ENCODE measurements at regions not wholly inside any gene's neighbourhood (a gene's known extent, or its start where the extent isn't known, plus 50 kb on each side); places are given as distances from the start of the nearest gene placed in this dataset.

DNA sequence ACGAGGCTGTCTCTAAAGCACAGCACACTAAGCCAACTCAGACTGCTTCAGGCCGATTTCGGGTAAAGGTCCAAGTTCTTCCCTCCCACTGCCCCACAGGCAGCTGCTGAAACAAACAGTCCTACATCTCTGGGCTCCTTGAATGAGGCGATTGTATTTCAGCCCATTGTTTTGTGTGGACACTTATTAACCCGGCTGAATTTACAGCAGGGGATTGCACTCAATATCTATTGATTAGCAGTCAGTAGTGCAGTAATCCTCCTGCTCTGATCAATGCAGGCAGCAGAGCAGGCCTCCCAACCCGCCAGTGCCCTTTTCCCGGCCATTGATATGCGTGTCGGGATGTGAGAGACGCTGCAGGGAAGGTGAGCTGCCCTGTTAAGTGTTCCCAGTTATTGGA is 330.1 kb downstream of the CMPK2 start:
- Histone ChIP-seq H3K9ac (ENCODE audit: insufficient read depth, low read depth, low read length) (no peak overlapping the region), H4K20me1 (ENCODE audit: insufficient read depth, low read length) (no peaks in the 10 kb centered on the region; the same call in 1 of the 2 replicates), H3K4me3 (replicated peaks in 1 of 3; ENCODE audit: insufficient read depth in 1 of 3, low read depth in 2 of 3, low read length in 3 of 3) (no peak overlapping the region), H3K79me2 (ENCODE audit: insufficient read depth, low read length) (no peaks in the 10 kb centered on the region), H3K9me3 (ENCODE audit: low read length) (no peaks in the 10 kb centered on the region), H3K4me2 (ENCODE audit: low read depth, low read length) (0 out of 2 replicates have a peak overlapping the region, but pooled peaks have one; percentile 13), H3K36me3 (replicated peaks in 1 of 2; ENCODE audit: control insufficient read depth in 1 of 2, insufficient read depth in 2 of 2, low read length in 2 of 2) (no peaks in the 10 kb centered on the region), H3K4me1 (ENCODE audit: insufficient read depth, low read length) (no peaks in the 10 kb centered on the region), H2AFZ (ENCODE audit: low read length) (no peak overlapping the region), H3K27ac (ENCODE audit: extremely low read length, insufficient read depth, low read length) (no peak overlapping the region), H3K27me3 (ENCODE audit: control insufficient read depth in 1 of 2, insufficient read depth in 2 of 2, low read length in 2 of 2) (no peaks in the 10 kb centered on the region)
- ChIA-PET CTCF (ENCODE audit: low intra/inter-chr PET ratio, low total read pairs) (no interaction called here), POLR2A (no interaction called here)
- peak; percentile 5 for DNase-seq (ENCODE audit: low spot score)
- in situ Hi-C loops (cut with HindIII; ENCODE audit: extremely low pct_ligation_motif_present, low pct_unique_long_range_greater_than_20kb) (no loop called here), intact Hi-C loops (cut with micrococcal nuclease; ENCODE audit: unreplicated experiment) (no loop called here)
- no peak for FAIRE-seq
- TF ChIP-seq ONECUT2 (CRISPR knock-in tag; IDR thresholded peaks at IDR 0.05): 0 out of 2 replicates have a peak, but pooled peaks have one; percentile 26
- TF ChIP-seq TOPORS (CRISPR knock-in tag; IDR thresholded peaks at IDR 0.05): no peak
- TF ChIP-seq, protein P1, sequence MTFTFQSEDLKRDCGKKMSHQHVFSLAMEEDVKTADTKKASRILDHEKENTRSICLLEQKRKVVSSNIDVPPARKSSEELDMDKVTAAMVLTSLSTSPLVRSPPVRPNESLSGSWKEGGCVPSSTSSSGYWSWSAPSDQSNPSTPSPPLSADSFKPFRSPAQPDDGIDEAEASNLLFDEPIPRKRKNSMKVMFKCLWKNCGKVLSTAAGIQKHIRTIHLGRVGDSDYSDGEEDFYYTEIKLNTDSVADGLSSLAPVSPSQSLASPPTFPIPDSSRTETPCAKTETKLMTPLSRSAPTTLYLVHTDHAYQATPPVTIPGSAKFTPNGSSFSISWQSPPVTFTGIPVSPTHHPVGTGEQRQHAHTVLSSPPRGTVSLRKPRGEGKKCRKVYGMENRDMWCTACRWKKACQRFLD (CRISPR knock-in tag; IDR thresholded peaks at IDR 0.05; ENCODE audit: borderline replicate concordance): no peak
- TF ChIP-seq, protein P2, sequence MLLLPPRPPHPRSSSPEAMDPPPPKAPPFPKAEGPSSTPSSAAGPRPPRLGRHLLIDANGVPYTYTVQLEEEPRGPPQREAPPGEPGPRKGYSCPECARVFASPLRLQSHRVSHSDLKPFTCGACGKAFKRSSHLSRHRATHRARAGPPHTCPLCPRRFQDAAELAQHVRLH (CRISPR knock-in tag; IDR thresholded peaks at IDR 0.05; ENCODE audit: borderline replicate concordance, low read depth): no peak
- no peak for TF ChIP-seq SP140L (CRISPR knock-in tag; IDR thresholded peaks at IDR 0.05; ENCODE audit: borderline replicate concordance)
- TF ChIP-seq, protein P3, sequence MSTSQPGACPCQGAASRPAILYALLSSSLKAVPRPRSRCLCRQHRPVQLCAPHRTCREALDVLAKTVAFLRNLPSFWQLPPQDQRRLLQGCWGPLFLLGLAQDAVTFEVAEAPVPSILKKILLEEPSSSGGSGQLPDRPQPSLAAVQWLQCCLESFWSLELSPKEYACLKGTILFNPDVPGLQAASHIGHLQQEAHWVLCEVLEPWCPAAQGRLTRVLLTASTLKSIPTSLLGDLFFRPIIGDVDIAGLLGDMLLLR (CRISPR knock-in tag; IDR thresholded peaks at IDR 0.05): no peak
- 0 out of 2 replicates have a peak, but pooled peaks have one; percentile 16 for TF ChIP-seq BCL6 (CRISPR knock-in tag; IDR thresholded peaks at IDR 0.05)
- TF ChIP-seq RBAK (CRISPR knock-in tag; IDR thresholded peaks at IDR 0.05): peak; percentile 92
- TF ChIP-seq KAT2B (IDR thresholded peaks at IDR 0.05; ENCODE audit: borderline replicate concordance, low read depth, low read length): peak; percentile 52; the same call in 1 of the 2 replicates
- TF ChIP-seq ZNF430 (CRISPR knock-in tag; IDR thresholded peaks at IDR 0.05): no peak
- peak; percentile 96 for TF ChIP-seq ZNF12 (CRISPR knock-in tag; IDR thresholded peaks at IDR 0.05)
- TF ChIP-seq, protein P4, sequence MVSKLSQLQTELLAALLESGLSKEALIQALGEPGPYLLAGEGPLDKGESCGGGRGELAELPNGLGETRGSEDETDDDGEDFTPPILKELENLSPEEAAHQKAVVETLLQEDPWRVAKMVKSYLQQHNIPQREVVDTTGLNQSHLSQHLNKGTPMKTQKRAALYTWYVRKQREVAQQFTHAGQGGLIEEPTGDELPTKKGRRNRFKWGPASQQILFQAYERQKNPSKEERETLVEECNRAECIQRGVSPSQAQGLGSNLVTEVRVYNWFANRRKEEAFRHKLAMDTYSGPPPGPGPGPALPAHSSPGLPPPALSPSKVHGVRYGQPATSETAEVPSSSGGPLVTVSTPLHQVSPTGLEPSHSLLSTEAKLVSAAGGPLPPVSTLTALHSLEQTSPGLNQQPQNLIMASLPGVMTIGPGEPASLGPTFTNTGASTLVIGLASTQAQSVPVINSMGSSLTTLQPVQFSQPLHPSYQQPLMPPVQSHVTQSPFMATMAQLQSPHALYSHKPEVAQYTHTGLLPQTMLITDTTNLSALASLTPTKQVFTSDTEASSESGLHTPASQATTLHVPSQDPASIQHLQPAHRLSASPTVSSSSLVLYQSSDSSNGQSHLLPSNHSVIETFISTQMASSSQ (IDR thresholded peaks at IDR 0.05; ENCODE audit: low read depth): peak; percentile 29; the same call in 1 of the 2 replicates
- TF ChIP-seq, protein P4 (CRISPR knock-in tag; IDR thresholded peaks at IDR 0.05; ENCODE audit: borderline replicate concordance): no peak
- no peak for TF ChIP-seq SOX13 (IDR thresholded peaks at IDR 0.05)
- peak in 1 of 2 experiments; percentile 76; a peak in 2 of 4 replicates for TF ChIP-seq SOX13 (CRISPR knock-in tag; conservative IDR thresholded peaks at IDR 0.05 in 1 of 2, IDR thresholded peaks at IDR 0.05 in 1 of 2)
- no peak for TF ChIP-seq SOX6 (IDR thresholded peaks at IDR 0.05)
- peak; percentile 85 for TF ChIP-seq SOX6 (CRISPR knock-in tag; IDR thresholded peaks at IDR 0.05)
- WGBS (ENCODE audit: low lambda C conversion rate): under 1% methylated on average over 10 of the region's 10 CpGs
- no TSS peak for BruUV-seq (replicated peaks)
- ATAC-seq: peak; percentile 80

All from HepG2 (cell line).